ENCODE measurements at regions not wholly inside any gene's neighbourhood (a gene's known extent, or its start where the extent isn't known, plus 50 kb on each side); places are given as distances from the start of the nearest gene placed in this dataset.

GRCh38 chr16:52247737-52248136 is 299.2 kb downstream of the TOX3 start:
- Histone ChIP-seq H3K4me1 (no peaks in the 10 kb centered on the region), H3K36me3 (no peaks in the 10 kb centered on the region), H3K4me3 (no peak overlapping the region), H3K27me3 (no peaks in the 10 kb centered on the region), H3K9me3 (peaks cover 6 to 11% of the 10 kb centered on the region in 2 donors), H3K27ac (no peak overlapping the region)
- in situ Hi-C loops (cut with MboI; ENCODE audit: low pct_ligation_motif_present in 1 of 4, low pct_unique_long_range_greater_than_20kb in 1 of 4, low sequenced_read_pairs in 3 of 4): no loop called here
- intact Hi-C loops (cut with DNase I; ENCODE audit: low total_unique reads): no loop called here
- TF ChIP-seq POLR2AphosphoS5 (IDR thresholded peaks at IDR 0.05): no peak
- no peak for TF ChIP-seq POLR2A (IDR thresholded peaks at IDR 0.05)
- no peak for TF ChIP-seq EP300 (IDR thresholded peaks at IDR 0.05; ENCODE audit: low read depth)
- no peak for TF ChIP-seq CTCF (IDR thresholded peaks at IDR 0.05)
- 85 to 91% methylated on average over 3 of the region's 3 CpGs for WGBS, 2 donors (ENCODE audit: low coverage in 1 of 2)
- DNase-seq: no peak

- no peak for DNase-seq
- Histone ChIP-seq H3K27me3 (no peaks in the 10 kb centered on the region), H3K9me3 (no peaks in the 10 kb centered on the region), H3K27ac (no peak overlapping the region), H3K4me1 (no peaks in the 10 kb centered on the region), H3K36me3 (no peaks in the 10 kb centered on the region), H3K4me3 (no peak overlapping the region)
- in situ Hi-C loops (cut with MboI; ENCODE audit: low pct_ligation_motif_present in 1 of 4, low pct_unique_long_range_greater_than_20kb in 1 of 4, low sequenced_read_pairs in 3 of 4): no loop called here
- TF ChIP-seq POLR2AphosphoS5 (IDR thresholded peaks at IDR 0.05): no peak
- no peak for TF ChIP-seq CTCF (IDR thresholded peaks at IDR 0.05)
- TF ChIP-seq EP300 (IDR thresholded peaks at IDR 0.05; ENCODE audit: low read depth): no peak
- TF ChIP-seq POLR2A (IDR thresholded peaks at IDR 0.05): no peak
- WGBS, 2 donors (ENCODE audit: low coverage in 1 of 2): 77 to 93% methylated on average over 2 of the region's 2 CpGs
- intact Hi-C loops (cut with DNase I; ENCODE audit: low total_unique reads): no loop called here
Observed at GRCh38 chr16:52238710-52239109, 308.2 kb downstream of the TOX3 start.

GRCh38 chr16:52237823-52238222 is 309.1 kb downstream of the TOX3 start:
- H3K27me3 ChIP-seq: no peaks in the 10 kb centered on the region
- 60 to 86% methylated on average over 1 to 9 of the region's 9 CpGs for WGBS, 2 donors (ENCODE audit: low coverage in 1 of 2)
- H3K4me3 ChIP-seq: no peak overlapping the region
- H3K27ac ChIP-seq: no peak overlapping the region
- H3K9me3 ChIP-seq: no peaks in the 10 kb centered on the region
- intact Hi-C loops (cut with DNase I; ENCODE audit: low total_unique reads) (no loop called here), in situ Hi-C loops (cut with MboI; ENCODE audit: low pct_ligation_motif_present in 1 of 4, low pct_unique_long_range_greater_than_20kb in 1 of 4, low sequenced_read_pairs in 3 of 4) (no loop called here)
- H3K36me3 ChIP-seq: no peaks in the 10 kb centered on the region
- TF ChIP-seq POLR2AphosphoS5 (IDR thresholded peaks at IDR 0.05) (no peak), CTCF (IDR thresholded peaks at IDR 0.05) (no peak), EP300 (IDR thresholded peaks at IDR 0.05; ENCODE audit: low read depth) (no peak), POLR2A (IDR thresholded peaks at IDR 0.05) (no peak)
- H3K4me1 ChIP-seq: no peaks in the 10 kb centered on the region
- no peak for DNase-seq

GRCh38 chr16:52235186-52235585 is 311.8 kb downstream of the TOX3 start:
- no peak overlapping the region for H3K27ac ChIP-seq
- H3K27me3 ChIP-seq: no peaks in the 10 kb centered on the region
- H3K4me3 ChIP-seq: no peak overlapping the region
- no peaks in the 10 kb centered on the region for H3K9me3 ChIP-seq
- no peak for DNase-seq
- in situ Hi-C loops (cut with MboI; ENCODE audit: low pct_ligation_motif_present in 1 of 4, low pct_unique_long_range_greater_than_20kb in 1 of 4, low sequenced_read_pairs in 3 of 4): no loop called here
- intact Hi-C loops (cut with DNase I; ENCODE audit: low total_unique reads): no loop called here
- TF ChIP-seq POLR2A (IDR thresholded peaks at IDR 0.05): no peak
- TF ChIP-seq POLR2AphosphoS5 (IDR thresholded peaks at IDR 0.05): no peak
- no peak for TF ChIP-seq EP300 (IDR thresholded peaks at IDR 0.05; ENCODE audit: low read depth)
- no peak for TF ChIP-seq CTCF (IDR thresholded peaks at IDR 0.05)
- no peaks in the 10 kb centered on the region for H3K4me1 ChIP-seq
- no peaks in the 10 kb centered on the region for H3K36me3 ChIP-seq

All from transverse colon (tissue), 4 donors.